Endothelial cell of umbilical vein (primary cell): ENCODE measurements at regions not wholly inside any gene's neighbourhood (a gene's known extent, or its start where the extent isn't known, plus 50 kb on each side); places are given as distances from the start of the nearest gene placed in this dataset.

ENCODE experiments used
- BruUV-seq: library from RNA; stranded (reverse); fragments of 400-500 nt; replicated peaks from 2 replicates; lab custom pipeline; 2021; lab: Mats Ljungman, UMichigan
- CTCF ChIA-PET: fragments of 300-600, 350-600 bp; sonication (Branson Sonifier 250); formaldehyde crosslinking; loops from one replicate; lab custom pipeline; 2021; ENCODE audit warnings: antibody characterized with exemption, inconsistent platforms; lab: Charles Lee
- POLR2A ChIA-PET: fragments of 300-600, 350-600 bp; sonication (Branson Sonifier 250); formaldehyde crosslinking; loops from one replicate; lab custom pipeline; 2021; ENCODE audit warnings: antibody characterized with exemption, inconsistent platforms; lab: Charles Lee
- DNase-seq: peaks from one replicate; pipeline ENCODE4 v3.0.0-alpha.2; 2011; ENCODE audit warnings: low read depth, low spot score
- FAIRE-seq: peaks from 2 replicates; lab custom pipeline; 2011; peaks lifted over from hg19 to GRCh38; lab: Jason Lieb, UNC
- H2AFZ ChIP-seq: 2 replicates; pipeline ENCODE4 v1.6.0; 2012; ENCODE audit warnings: low read depth, low read length, control low read depth, inconsistent platforms
- H3K27ac ChIP-seq: 2 replicates; pipeline ENCODE4 v1.5.1; 2011; ENCODE audit warnings: low read depth, mild to moderate bottlenecking, control low read depth, low read length, moderate library complexity; ENCODE audit not compliant: insufficient read depth
- H3K27me3 ChIP-seq, 2 experiments: 2 replicates each; pipeline versions ENCODE4 v1.6.0 to v1.6.1; 2011; ENCODE audit warnings: low read length in 2 of 2, mixed read lengths in 1 of 2; ENCODE audit not compliant: control insufficient read depth in 2 of 2, insufficient read depth in 2 of 2
- H3K36me3 ChIP-seq, 2 experiments: 2 replicates in 1 of 2; 3 replicates in 1 of 2; pipeline ENCODE4 v1.5.1; 2011; ENCODE audit warnings: low read length in 2 of 2, mild to moderate bottlenecking in 1 of 2, moderate library complexity in 1 of 2; ENCODE audit not compliant: control insufficient read depth in 2 of 2, insufficient read depth in 2 of 2; ENCODE audit errors: extremely low read depth in 1 of 2
- H3K4me1 ChIP-seq: 3 replicates; pipeline ENCODE4 v1.5.1; 2011; ENCODE audit warnings: mild to moderate bottlenecking, low read length; ENCODE audit not compliant: control insufficient read depth, insufficient read depth; ENCODE audit errors: extremely low read depth
- H3K4me2 ChIP-seq: 2 replicates; pipeline ENCODE4 v1.6.1; 2011; ENCODE audit warnings: low read length, control low read depth, mixed read lengths; ENCODE audit not compliant: insufficient read depth
- H3K4me3 ChIP-seq, 3 experiments: fragments of 200-600 bp in 1 of 3; sonication (generic), shearing (Covaris generic) in 1 of 3; replicated peaks in 1 of 3; 2 replicates each; pipeline ENCODE4 v1.5.1; 2011 to 2016; ENCODE audit warnings: control low read depth in 3 of 3, low read length in 3 of 3, mild to moderate bottlenecking in 2 of 3, inconsistent platforms in 1 of 3, low read depth in 1 of 3, moderate library complexity in 1 of 3; ENCODE audit not compliant: insufficient read depth in 1 of 3
- H3K79me2 ChIP-seq: 2 replicates; pipeline ENCODE4 v1.6.0; 2012; ENCODE audit warnings: low read length, inconsistent platforms; ENCODE audit not compliant: control insufficient read depth, insufficient read depth
- H3K9ac ChIP-seq: replicated peaks from 2 replicates; pipeline ENCODE3; 2011; ENCODE audit warnings: low read length, control low read depth; ENCODE audit not compliant: insufficient read depth; ENCODE audit errors: extremely low read depth
- H3K9me1 ChIP-seq: replicated peaks from 3 replicates; pipeline ENCODE4 v1.6.0; 2011; ENCODE audit warnings: mild to moderate bottlenecking, low read length; ENCODE audit not compliant: control insufficient read depth, insufficient read depth; ENCODE audit errors: extremely low read depth
- H3K9me3 ChIP-seq: replicated peaks from 2 replicates; pipeline ENCODE4 v1.5.1; 2012; ENCODE audit warnings: low read length, inconsistent platforms; ENCODE audit not compliant: control insufficient read depth, insufficient read depth
- H4K20me1 ChIP-seq: replicated peaks from 2 replicates; pipeline ENCODE3; 2011; ENCODE audit warnings: mild to moderate bottlenecking, low read length; ENCODE audit not compliant: control insufficient read depth, insufficient read depth; ENCODE audit errors: extremely low read depth
- EZH2 ChIP-seq: IDR thresholded peaks from 2 replicates; pipeline ENCODE4 v1.6.1; 2012; ENCODE audit warnings: borderline replicate concordance, low read depth, mild to moderate bottlenecking, moderate library complexity, low read length, inconsistent platforms; ENCODE audit not compliant: severe bottlenecking
- FOS ChIP-seq: IDR thresholded peaks from 2 replicates; pipeline ENCODE4 v1.6.1; 2011; ENCODE audit warnings: mild to moderate bottlenecking, low read length, moderate library complexity, borderline replicate concordance; ENCODE audit not compliant: insufficient read depth
- GATA2 ChIP-seq: IDR thresholded peaks from 2 replicates; pipeline ENCODE4 v1.7.0; 2011; ENCODE audit warnings: low read depth, mild to moderate bottlenecking, moderate library complexity, mixed read lengths, low read length; ENCODE audit not compliant: insufficient read length, insufficient read depth
- JUN ChIP-seq: IDR thresholded peaks from 2 replicates; pipeline ENCODE4 v1.6.1; 2011; ENCODE audit warnings: borderline replicate concordance, low read depth; ENCODE audit not compliant: insufficient read length, insufficient read depth
- MYC ChIP-seq: IDR thresholded peaks from one replicate; pipeline ENCODE4 v1.6.1; 2011; ENCODE audit warnings: mild to moderate bottlenecking, low read depth, low read length
- POLR2A ChIP-seq: IDR thresholded peaks from 2 replicates; pipeline ENCODE4 v1.6.1; 2012; ENCODE audit warnings: low read depth, mild to moderate bottlenecking, control low read depth, low read length
- POLR2AphosphoS5 ChIP-seq: IDR thresholded peaks from 2 replicates; pipeline ENCODE4 v1.6.1; 2012; ENCODE audit warnings: low read depth, mild to moderate bottlenecking, control low read depth, low read length, moderate library complexity; ENCODE audit not compliant: insufficient read depth
- dilution Hi-C: fragments of 300-500 bp; cut with MboI; formaldehyde crosslinking; loops from one replicate; pipeline ENCODE4 v1.15.0; 2019; ENCODE audit warnings: low sequenced_read_pairs; ENCODE audit not compliant: extremely low pct_ligation_motif_present
- intact Hi-C: fragments of 100-400 bp; cut with micrococcal nuclease; formaldehyde crosslinking; loops from one replicate; pipeline ENCODE4 v1.10.0; 2022
- TF ChIP-seq, protein P1 (sequence below): IDR thresholded peaks from 2 replicates; pipeline ENCODE4 v1.6.1; 2011; ENCODE audit not compliant: insufficient read depth, insufficient read length
- TF ChIP-seq, protein P2 (sequence below), 2 donors: IDR thresholded peaks; 1 replicate in 1 of 2; 2 replicates in 1 of 2; pipeline ENCODE4 v1.5.1; 2011; ENCODE audit warnings: low read length in 2 of 2, mild to moderate bottlenecking in 2 of 2, moderate library complexity in 2 of 2, control low read depth in 1 of 2, inconsistent platforms in 1 of 2, low read depth in 1 of 2; ENCODE audit not compliant: insufficient read depth in 1 of 2; ENCODE audit errors: extremely low read depth in 1 of 2

DNA sequence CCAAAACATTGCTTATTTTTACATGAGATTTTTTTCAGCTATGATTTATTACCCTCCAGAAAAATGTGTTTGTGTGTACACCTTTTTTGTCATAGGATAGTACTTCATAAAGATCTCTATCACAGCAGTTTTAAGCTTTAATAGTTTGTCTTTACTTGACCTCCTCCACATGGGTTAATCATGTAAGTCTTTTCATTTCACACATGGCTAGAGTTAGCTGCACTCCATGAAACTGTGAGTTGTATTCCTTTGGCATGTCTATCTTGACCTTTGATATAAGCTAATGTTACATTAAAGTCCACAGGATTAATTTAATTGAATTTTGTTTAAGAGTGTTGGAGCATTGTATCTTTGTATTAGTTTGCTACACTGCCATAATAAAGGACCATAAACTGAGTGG lies 217.1 kb downstream of the OTOL1 start:
- no peak overlapping the region for H2AFZ ChIP-seq
- no peak overlapping the region for H3K9ac ChIP-seq
- CTCF ChIA-PET = no interaction called here
- no peaks in the 10 kb centered on the region for H3K36me3 ChIP-seq
- no peaks in the 10 kb centered on the region for H3K79me2 ChIP-seq
- no TSS peak for BruUV-seq
- intact Hi-C loops = no loop called here
- H3K27ac ChIP-seq = no peak overlapping the region
- no peak overlapping the region for H3K4me2 ChIP-seq
- TF ChIP-seq GATA2 (no peak), FOS (no peak)
- no peak overlapping the region for H3K4me3 ChIP-seq
- POLR2A ChIA-PET = no interaction called here
- no peaks in the 10 kb centered on the region for H3K9me3 ChIP-seq
- H3K4me1 ChIP-seq = no peaks in the 10 kb centered on the region
- no peaks in the 10 kb centered on the region for H3K9me1 ChIP-seq
- no peaks in the 10 kb centered on the region for H4K20me1 ChIP-seq
- DNase-seq = no peak
- dilution Hi-C loops = no loop called here
- no peaks in the 10 kb centered on the region for H3K27me3 ChIP-seq
- FAIRE-seq = no peak

DNA sequence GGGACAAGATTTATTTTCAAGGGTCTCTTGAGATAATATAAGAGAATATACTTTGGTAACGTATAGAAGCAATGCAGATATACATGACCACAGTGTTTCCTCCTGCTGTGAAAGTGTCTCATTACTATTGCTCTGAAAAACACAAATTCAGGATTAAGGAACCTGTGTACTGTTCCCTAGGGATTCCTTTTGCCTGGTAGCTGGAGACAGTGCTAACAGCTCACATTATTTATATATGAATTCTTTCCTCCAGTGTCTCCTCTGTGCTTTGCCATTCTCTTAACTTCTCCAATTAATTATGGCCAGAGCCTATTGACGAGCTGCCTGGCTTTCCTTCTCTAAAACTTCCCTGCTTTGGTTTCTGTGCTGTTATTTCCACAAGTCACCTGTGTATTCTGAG lies 235.4 kb downstream of the OTOL1 start:
- no peak overlapping the region for H2AFZ ChIP-seq
- DNase-seq (no peak), FAIRE-seq (no peak)
- no peak overlapping the region for H3K4me2 ChIP-seq
- no peaks in the 10 kb centered on the region for H4K20me1 ChIP-seq
- no peaks in the 10 kb centered on the region for H3K27me3 ChIP-seq
- dilution Hi-C loops = no loop called here
- no peak overlapping the region for H3K4me3 ChIP-seq
- no peaks in the 10 kb centered on the region for H3K9me1 ChIP-seq
- no peaks in the 10 kb centered on the region for H3K79me2 ChIP-seq
- H3K9ac ChIP-seq = no peak overlapping the region
- intact Hi-C loops = no loop called here
- TF ChIP-seq POLR2A (no peak), JUN (no peak), FOS (no peak), MYC (no peak), GATA2 (no peak), EZH2 (no peak), POLR2AphosphoS5 (no peak)
- TF ChIP-seq, protein P1, sequence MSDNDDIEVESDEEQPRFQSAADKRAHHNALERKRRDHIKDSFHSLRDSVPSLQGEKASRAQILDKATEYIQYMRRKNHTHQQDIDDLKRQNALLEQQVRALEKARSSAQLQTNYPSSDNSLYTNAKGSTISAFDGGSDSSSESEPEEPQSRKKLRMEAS = no peak
- TF ChIP-seq, protein P2, sequence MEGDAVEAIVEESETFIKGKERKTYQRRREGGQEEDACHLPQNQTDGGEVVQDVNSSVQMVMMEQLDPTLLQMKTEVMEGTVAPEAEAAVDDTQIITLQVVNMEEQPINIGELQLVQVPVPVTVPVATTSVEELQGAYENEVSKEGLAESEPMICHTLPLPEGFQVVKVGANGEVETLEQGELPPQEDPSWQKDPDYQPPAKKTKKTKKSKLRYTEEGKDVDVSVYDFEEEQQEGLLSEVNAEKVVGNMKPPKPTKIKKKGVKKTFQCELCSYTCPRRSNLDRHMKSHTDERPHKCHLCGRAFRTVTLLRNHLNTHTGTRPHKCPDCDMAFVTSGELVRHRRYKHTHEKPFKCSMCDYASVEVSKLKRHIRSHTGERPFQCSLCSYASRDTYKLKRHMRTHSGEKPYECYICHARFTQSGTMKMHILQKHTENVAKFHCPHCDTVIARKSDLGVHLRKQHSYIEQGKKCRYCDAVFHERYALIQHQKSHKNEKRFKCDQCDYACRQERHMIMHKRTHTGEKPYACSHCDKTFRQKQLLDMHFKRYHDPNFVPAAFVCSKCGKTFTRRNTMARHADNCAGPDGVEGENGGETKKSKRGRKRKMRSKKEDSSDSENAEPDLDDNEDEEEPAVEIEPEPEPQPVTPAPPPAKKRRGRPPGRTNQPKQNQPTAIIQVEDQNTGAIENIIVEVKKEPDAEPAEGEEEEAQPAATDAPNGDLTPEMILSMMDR (IDR thresholded peaks at IDR 0.05; ENCODE audit: extremely low read depth in 1 of 2, insufficient read depth in 1 of 2, low read depth in 1 of 2, low read length in 2 of 2) = no peak
- H3K27ac ChIP-seq = no peak overlapping the region
- no peaks in the 10 kb centered on the region for H3K36me3 ChIP-seq
- BruUV-seq = no TSS peak
- CTCF ChIA-PET = no interaction called here
- POLR2A ChIA-PET = no interaction called here
- no peaks in the 10 kb centered on the region for H3K4me1 ChIP-seq
- peaks cover 2% of the 10 kb centered on the region for H3K9me3 ChIP-seq
